GM12872 (cell line): ENCODE measurements at regions not wholly inside any gene's neighbourhood (a gene's known extent, or its start where the extent isn't known, plus 50 kb on each side); places are given as distances from the start of the nearest gene placed in this dataset.

Experiments
- CTCF ChIP-seq: IDR thresholded peaks from 3 replicates; pipeline ENCODE4 v1.5.1; 2011; ENCODE audit warnings: low read depth, mild to moderate bottlenecking, low read length, moderate library complexity; ENCODE audit not compliant: insufficient read depth

GRCh38 chr6:232982-233640 is 59.2 kb upstream of the DUSP22 start:
- no peak for TF ChIP-seq CTCF

GRCh38 chr6:234706-235372 is 57.4 kb upstream of the DUSP22 start:
- peak; percentile 47 for TF ChIP-seq CTCF

DNA sequence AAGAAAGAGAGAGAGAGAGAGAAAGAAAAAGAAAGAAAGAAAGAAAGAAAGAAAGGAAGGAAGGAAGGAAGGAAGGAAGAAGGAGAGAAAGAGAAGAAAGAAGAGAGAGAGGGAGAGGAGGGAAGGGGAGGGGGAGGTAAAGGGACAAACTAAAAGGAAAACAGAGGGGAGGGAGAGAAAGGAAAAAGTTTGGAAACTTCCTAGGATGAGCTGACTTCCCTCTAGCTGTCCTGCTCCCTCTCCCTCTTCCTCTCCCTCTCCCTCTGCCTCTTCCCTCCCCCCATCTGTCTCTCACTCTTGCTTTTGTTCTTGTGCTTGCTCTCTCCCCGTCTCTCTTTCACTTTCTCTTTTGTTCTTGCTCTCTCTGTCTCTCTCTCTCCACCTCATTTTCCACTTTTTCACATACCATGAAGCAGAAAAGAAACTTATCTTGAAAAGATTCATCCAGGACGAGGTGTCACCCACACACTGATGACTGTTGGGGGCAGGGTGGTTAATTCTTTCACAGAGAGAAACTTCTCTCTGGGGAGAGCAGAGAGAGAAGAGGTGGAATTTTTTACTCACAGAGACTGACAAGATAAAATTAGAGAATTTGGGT is 56.4 kb upstream of the DUSP22 start:
- no peak for TF ChIP-seq CTCF

- TF ChIP-seq CTCF, result no peak
Measured at GRCh38 chr6:236519-236918, 55.8 kb upstream of the DUSP22 start.

DNA sequence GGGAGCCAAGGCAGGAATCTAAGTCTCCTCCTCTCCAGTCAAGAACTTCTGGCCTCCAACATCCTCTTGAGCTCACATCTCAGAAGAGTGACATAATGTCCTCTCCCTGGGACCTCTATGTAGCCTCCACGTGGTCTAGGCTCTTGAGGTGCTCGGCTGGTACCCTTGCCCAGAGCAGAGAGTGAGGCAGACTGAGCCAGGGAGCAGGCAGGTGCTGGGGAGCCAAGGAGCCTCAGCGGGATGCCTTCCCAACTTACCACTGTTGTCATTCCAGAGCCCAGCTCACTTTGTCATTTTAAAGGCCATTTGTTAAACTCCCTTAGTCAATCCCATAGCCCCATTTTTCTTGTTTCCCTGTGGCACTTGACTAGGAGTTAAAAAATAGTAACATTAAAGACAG is 52.1 kb upstream of the DUSP22 start:
- TF ChIP-seq CTCF, result no peak

- TF ChIP-seq CTCF, result no peak
Measured at GRCh38 chr6:241336-241865, 50.9 kb upstream of the DUSP22 start.
